GM12873 (cell line): ENCODE measurements at regions not wholly inside any gene's neighbourhood (a gene's known extent, or its start where the extent isn't known, plus 50 kb on each side); places are given as distances from the start of the nearest gene placed in this dataset.

Experiments used
- TF ChIP-seq, protein P1 (sequence below): IDR thresholded peaks from 2 replicates; pipeline ENCODE4 v1.5.1; 2012; ENCODE audit warnings: low read depth, mild to moderate bottlenecking, moderate library complexity, low read length, control low read depth; ENCODE audit not compliant: insufficient read depth; ENCODE audit errors: missing control alignments

DNA sequence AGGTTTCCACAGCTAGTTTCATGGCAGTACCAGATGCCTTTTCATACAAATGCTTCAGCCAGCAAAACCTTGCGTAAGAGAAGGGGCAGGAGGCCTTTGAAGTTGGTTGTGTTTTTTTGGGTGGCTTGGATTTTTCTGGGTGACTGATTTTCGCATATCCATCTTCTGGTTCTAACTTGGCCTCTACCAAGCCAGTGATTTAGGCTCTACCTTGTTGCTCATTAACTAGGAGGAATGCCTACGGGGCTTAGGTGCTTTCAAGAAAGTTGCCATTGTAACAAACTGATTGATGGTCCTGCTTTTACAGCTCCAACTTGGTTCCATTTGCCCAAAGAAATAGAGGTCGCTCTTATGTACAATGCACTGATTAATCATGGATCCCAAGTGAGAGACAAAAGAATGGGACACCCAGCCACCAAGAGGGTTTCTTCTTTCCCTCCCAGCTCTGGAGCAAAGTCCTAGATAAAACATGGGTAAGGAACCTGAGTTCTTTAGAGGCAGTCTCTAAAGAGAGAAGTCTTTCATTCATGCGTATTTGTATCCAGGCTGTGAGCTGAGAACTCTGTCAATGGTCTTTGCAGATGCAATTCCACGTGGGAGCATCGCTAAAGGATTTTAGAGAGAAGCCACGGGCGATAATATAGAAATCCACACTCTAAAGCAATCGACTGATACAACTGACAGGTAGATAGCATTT is 92.1 kb upstream of the FGFR2 start:
- TF ChIP-seq, protein P1, sequence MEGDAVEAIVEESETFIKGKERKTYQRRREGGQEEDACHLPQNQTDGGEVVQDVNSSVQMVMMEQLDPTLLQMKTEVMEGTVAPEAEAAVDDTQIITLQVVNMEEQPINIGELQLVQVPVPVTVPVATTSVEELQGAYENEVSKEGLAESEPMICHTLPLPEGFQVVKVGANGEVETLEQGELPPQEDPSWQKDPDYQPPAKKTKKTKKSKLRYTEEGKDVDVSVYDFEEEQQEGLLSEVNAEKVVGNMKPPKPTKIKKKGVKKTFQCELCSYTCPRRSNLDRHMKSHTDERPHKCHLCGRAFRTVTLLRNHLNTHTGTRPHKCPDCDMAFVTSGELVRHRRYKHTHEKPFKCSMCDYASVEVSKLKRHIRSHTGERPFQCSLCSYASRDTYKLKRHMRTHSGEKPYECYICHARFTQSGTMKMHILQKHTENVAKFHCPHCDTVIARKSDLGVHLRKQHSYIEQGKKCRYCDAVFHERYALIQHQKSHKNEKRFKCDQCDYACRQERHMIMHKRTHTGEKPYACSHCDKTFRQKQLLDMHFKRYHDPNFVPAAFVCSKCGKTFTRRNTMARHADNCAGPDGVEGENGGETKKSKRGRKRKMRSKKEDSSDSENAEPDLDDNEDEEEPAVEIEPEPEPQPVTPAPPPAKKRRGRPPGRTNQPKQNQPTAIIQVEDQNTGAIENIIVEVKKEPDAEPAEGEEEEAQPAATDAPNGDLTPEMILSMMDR: no peak

- TF ChIP-seq, protein P1: no peak
These were observed 89.0 kb upstream of the FGFR2 start for GRCh38 chr10:121687095-121687813.

- TF ChIP-seq, protein P1: no peak
These were observed 86.0 kb upstream of the FGFR2 start for GRCh38 chr10:121684276-121684675.

GRCh38 chr10:121683816-121684215 is 85.6 kb upstream of the FGFR2 start:
- TF ChIP-seq, protein P1: no peak

- TF ChIP-seq, protein P1: no peak
These were observed 85.1 kb upstream of the FGFR2 start for GRCh38 chr10:121683366-121683765.

GRCh38 chr10:121681997-121682687 is 83.9 kb upstream of the FGFR2 start:
- TF ChIP-seq, protein P1: no peak

DNA sequence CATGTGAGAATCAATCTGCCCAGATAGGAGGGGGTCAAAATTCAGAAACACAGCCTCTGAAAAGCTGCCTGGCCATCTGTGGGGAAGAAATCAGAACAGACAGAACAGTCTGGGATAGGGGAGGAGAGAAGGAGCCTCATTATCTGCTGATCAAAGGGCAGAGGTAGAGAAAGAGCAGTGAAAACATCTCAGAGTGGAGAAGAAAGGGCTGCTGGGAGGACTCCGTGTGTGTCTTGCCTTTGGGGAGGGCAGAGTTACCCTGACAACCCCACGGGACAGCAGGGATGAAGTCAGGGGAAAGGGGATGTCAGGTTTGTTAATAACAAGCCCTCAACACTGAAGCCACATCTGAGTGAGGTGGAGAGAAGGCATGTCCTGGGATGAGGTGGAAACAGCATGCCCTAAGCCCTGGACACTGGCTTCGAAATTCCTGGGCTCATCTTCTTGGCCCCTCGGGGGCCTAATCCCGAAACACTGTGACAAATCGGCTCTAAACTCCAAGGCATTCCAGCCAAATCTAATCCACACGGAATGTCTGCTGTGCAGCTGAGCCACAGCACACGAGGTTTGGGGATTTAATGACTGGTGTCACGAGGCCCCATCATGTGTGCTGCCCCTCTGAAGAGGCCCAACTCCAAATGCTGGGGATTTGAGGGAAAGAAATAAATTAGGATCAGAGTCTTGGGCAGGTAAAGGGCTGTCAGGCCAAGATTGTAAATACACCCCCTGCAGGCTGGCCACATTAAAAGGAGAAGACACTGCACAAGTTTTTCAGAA is 82.8 kb upstream of the FGFR2 start:
- TF ChIP-seq, protein P1: no peak
